Adrenal gland (tissue), 5 donors: ENCODE measurements at regions not wholly inside any gene's neighbourhood (a gene's known extent, or its start where the extent isn't known, plus 50 kb on each side); places are given as distances from the start of the nearest gene placed in this dataset.

Source experiments
- CTCF ChIP-seq, 6 experiments: fragments of 450-650 bp in 4 of 6; fragments of 200-600 bp in 2 of 6; sonication (generic) in 1 of 6; IDR thresholded peaks; 1 replicate in 5 of 6; 2 replicates in 1 of 6; pipeline versions ENCODE4 v1.5.1 to v1.8.0; 2016 to 2021; ENCODE audit warnings: antibody characterized with exemption in 6 of 6, mild to moderate bottlenecking in 2 of 6, moderate library complexity in 1 of 6
- POLR2A ChIP-seq, 2 donors: fragments of 450-650 bp; IDR thresholded peaks; one replicate each; pipeline ENCODE4 v1.6.1; 2017; ENCODE audit warnings: antibody characterized with exemption in 2 of 2, mild to moderate bottlenecking in 2 of 2, moderate library complexity in 1 of 2
- donor health status: DM: no; HTN: no; CAD: no.

GRCh38 chr16:82337355-82337754, 167.3 kb upstream of the MPHOSPH6 start:
- TF ChIP-seq POLR2A (IDR thresholded peaks at IDR 0.05) (no peak), CTCF (IDR thresholded peaks at IDR 0.05) (no peak)
